GM21390 (cell line): ENCODE measurements at regions not wholly inside any gene's neighbourhood (a gene's known extent, or its start where the extent isn't known, plus 50 kb on each side); places are given as distances from the start of the nearest gene placed in this dataset.
A peak's percentile ranks its signal among the peaks of the same experiment; 100 is the strongest.
"Not testable (repeated sequence)": the region's sequence is repeated elsewhere in the genome, so short reads cannot be mapped to it uniquely, and the experiment has no call there.

ENCODE experiments used
- ATAC-seq: cut with Tn5 transposase; IDR thresholded peaks from one replicate; pipeline ENCODE4 v1.9.1; 2021; ENCODE audit not compliant: unreplicated experiment

- ATAC-seq = not testable (repeated sequence)
These were observed 232.9 kb upstream of the RASGRP1 start for GRCh38 chr15:38797506-38797905.

DNA sequence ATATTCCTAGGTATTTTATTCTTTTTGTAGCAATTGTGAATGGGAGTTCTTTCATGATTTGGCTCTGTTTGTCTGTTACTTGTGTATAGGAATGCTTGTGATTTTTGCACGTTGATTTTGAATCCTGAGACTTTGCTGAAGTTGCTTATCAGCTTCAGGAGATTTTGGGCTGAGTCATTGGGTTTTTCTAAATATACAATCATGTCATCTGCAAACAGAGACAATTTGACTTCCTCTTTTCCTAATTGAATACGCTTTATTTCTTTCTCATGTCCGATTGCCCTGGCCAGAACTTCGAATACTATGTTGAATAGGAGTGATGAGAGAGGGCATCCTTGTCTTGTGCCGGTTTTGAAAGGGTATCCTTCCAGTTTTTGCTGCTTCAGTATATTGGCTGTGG is 234.6 kb upstream of the RASGRP1 start:
- not testable (repeated sequence) for ATAC-seq

- ATAC-seq = no peak
These were observed 245.0 kb upstream of the RASGRP1 start for GRCh38 chr15:38809621-38810020.

DNA sequence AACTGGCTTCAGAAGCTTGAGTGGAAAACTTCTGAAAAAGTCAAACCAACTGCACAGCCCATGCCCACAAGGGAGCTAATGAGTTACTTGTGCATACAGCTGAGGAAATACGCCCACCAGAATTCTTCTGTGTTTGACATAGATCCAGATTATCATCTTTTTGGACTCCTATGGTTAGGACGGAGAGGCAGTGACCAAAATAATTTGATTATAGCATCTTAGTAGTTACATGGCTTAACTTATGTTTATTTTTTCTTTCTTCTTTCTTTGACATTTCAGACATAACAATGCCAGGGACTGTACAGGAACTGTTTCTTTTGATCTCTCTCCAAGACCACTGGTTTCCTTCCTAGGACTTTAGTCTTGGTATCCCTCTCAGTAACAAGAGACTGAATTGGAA is 246.1 kb upstream of the RASGRP1 start:
- ATAC-seq = no peak

GRCh38 chr15:38814254-38814653 is 249.6 kb upstream of the RASGRP1 start:
- ATAC-seq = not testable (repeated sequence)

- ATAC-seq = no peak
These were observed 250.3 kb upstream of the RASGRP1 start for GRCh38 chr15:38814891-38815290.

DNA sequence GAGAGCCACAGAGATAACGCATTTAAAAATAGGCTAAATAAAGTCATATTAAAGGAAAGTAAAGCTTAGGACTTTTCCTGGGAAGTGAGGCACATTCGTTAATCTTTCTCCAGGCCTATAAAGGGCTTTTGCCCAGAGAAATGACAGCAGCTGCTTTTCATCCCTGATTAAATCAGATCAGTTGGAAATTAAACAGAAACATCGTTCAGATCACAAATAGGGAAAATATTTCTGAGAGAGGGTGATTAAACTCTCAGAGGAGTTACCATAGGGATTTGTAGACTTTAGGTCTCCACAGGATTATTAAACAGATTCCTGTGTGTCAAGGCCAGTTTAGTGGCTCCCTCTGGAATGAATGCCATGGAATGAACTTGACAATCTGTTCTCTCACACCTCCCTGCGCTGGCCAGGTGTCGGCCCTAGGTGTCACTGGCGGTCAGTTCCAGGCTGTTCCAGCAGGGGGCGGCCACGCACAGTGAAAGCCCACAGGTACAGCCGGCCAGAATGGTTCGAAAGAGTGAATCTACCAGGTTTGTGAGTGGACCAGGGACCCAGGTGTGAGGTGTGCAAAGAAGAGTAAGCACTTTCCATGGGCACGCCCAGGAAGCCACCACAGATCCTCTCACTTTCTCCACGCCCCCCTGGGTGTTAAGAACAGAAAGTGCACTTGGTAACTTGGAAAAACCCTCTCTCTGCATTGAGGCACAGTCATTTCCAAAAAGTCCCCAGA is 253.0 kb upstream of the RASGRP1 start:
- ATAC-seq = peak; percentile 93

DNA sequence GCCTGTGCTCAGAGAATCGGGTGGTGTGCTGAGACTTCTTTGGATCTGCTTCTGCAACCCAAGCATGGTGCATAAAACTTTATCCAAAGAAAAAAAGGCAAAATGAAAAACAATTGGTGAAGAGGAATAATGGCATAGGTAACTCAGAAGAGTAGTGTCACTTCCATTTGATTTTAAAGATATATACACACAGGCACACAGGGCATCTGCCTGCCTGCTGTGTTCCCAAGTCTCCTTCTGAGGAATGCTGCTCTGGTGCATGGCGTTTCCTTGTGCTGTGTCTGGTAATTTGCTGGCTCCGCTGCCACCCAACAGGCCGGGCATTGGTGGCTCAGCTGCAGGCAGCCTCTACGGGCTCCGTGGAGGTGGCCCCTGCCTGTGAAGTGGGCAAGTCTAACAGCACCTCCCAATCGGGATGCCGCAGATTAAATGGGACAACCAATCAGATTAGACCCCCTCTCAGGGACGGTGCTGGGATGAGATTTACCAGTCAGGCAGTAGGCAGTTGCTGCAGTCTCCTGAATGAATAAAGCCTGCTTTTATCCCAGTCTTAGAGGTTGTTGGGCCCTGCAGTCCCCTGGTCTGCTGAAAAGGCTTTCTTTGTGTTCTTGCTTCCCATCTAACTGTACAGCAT is 253.7 kb upstream of the RASGRP1 start:
- ATAC-seq = no peak

DNA sequence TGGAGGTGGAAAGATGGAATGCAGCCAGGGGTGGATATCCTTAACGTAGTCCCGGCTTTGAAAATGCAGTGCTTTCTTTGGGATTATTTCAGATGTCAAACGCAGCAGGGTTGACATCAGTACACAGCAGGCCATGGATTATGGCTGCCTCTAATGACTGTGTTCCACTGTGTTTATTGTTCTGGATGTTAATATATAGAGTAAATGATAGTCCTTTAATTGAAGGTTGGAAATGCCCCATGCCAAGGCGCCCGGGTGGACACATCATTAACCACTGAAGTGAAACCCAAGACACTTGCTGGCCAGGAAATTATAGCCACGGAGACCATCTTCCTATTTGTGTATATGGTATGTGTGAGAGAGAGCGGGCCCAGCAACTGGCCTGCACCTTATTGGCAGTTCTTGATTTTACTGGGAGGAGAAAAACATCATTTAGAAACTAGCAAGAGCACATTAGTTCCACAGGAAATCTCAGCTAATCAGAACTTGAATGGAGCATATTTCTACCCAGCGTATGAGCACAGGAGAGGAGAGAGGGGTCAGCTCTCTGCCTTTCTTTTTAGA is 254.9 kb upstream of the RASGRP1 start:
- ATAC-seq = no peak

- ATAC-seq = no peak
These were observed 258.6 kb upstream of the RASGRP1 start for GRCh38 chr15:38823263-38823662.

DNA sequence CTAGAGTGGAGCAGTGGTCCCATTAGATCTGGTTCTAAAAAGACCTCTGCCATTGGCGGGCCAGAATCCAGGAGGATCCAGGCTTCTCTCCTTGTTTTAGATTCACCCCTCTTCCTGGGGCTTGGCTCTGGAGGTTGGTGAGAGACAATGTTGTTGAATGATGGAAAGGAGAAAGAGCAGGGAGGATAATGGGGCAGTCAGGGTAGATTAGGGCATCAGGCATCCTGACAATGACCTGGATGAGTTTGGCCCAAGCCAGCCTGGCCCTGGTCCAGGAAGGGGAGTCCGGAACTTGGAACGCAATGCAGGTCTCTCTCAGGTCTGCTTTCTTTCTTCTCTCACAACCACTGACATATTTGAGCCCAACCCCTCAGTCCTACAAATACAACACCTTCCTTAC is 260.1 kb upstream of the RASGRP1 start:
- no peak for ATAC-seq

DNA sequence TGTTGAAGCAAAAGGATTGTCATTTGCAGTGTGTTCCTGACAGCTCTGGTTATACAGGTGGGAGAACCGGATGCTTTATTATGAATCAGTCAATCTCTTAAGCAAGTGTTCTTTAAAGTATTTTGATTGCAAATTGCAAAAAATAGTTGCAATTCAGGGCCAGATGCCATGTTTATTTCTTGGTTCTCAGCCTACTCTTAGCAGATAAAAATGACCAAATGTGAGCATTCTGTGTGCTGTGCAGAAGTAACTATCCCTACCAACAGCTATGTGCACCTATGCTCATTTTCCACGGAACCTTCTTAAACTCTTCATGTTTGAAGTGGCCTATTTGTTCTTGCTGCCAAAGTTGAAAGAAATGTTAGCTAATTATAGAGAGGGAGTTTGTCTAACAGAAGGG is 262.3 kb upstream of the RASGRP1 start:
- ATAC-seq = no peak

GRCh38 chr15:38828031-38828532 is 263.5 kb upstream of the RASGRP1 start:
- ATAC-seq = no peak

DNA sequence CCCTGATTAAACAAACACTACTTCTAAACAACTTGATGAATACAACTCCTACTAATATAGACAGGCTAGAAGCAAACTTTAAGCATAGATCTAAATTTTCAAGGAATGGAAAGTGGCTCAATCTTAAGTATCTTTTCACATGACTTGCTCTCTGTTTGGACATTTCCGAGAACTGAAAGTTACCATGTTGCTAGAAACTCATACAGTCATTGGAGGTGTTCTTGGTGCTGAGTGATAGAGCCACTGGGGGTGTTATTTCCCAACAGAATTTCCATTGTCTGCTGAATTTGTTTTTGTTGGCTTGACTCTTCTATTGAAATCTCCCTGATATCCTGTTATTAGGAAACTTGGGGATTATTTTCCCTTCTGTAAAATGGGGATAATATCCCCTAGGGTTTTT is 264.5 kb upstream of the RASGRP1 start:
- ATAC-seq = no peak

- ATAC-seq = no peak
These were observed 277.6 kb upstream of the RASGRP1 start for GRCh38 chr15:38842226-38842625.

DNA sequence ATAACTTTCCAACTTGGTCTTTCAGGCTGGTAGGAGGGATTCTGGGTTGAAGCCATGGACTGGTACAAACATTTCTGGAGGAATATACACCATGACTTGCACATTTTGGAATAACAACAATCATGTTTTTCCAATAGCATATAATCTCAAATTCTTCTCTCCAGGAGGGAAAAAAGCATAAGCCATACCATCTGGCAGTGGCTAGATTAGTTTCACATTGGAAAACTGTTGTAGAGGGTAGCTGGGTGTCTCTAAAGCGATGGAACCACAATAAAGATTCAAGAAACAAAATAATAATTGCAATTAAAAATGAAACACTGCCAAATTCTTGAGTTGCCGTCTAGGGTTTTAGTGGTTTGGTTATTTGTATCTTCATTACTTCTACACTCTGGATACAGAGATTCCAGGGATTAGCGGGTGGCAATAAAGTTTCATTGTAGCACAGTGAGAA is 278.5 kb upstream of the RASGRP1 start:
- no peak for ATAC-seq

DNA sequence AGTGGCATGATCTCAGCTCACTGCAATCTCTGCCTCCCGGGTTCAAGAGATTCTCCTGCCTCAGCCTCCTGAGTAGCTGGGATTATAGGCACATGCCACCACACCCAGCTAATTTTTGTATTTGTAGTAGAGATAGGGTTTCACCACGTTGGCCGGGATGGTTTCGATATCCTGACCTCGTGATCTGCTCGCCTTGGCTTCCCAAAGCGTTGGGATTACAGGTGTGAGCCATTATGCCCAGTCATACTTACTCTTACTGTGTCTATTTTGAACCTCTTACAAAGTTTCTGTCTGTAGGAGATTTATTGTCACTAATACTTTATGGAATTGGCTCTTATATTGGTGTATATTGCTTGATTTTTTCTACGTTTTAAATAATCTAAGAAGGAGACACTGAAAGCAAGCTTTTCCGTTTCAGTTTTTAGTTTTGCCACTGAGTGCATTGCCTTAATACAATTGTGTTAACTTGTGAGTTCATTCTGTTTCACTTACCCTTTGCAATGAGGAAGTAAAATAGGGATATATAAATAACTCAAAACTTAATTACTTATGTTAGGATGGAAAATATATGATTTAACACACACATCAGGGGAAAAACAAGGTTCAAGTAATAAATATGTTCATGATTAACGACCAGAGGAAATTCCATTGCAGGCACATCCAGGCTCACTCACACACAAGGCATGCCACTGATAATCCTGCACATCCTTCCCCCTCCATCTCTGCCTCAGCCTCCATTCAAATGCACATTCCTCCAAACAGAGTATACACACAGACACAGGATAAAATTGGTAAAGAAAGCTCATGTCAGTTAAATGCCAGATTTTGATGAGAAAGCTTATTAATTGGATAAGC is 279.3 kb upstream of the RASGRP1 start:
- ATAC-seq = no peak

GRCh38 chr15:38844736-38845135 is 280.1 kb upstream of the RASGRP1 start:
- ATAC-seq = no peak

DNA sequence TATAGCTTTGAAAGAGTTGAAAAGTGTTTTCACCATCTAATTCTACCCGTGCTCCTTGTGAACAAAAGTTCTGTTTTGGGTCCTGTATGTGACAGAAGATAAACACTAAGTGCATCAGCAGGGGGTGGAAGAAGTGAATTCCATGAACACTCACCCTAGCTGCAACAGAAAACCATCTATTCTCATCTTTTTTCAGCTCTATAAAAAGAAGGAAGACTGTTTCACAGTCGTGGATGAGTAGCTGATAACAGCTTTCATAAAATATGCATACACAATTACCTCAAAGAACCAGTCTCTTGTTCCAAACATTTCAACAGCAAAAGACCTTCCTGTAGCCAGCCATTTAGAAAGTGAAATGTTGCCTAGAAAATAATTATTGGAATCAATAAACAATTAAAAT is 281.7 kb upstream of the RASGRP1 start:
- no peak for ATAC-seq

- no peak for ATAC-seq
These were observed 283.1 kb upstream of the RASGRP1 start for GRCh38 chr15:38847666-38848065.

- no peak for ATAC-seq
These were observed 284.4 kb upstream of the RASGRP1 start for GRCh38 chr15:38849046-38849445.
